A673 (cell line): ENCODE measurements at regions not wholly inside any gene's neighbourhood (a gene's known extent, or its start where the extent isn't known, plus 50 kb on each side); places are given as distances from the start of the nearest gene placed in this dataset.

Experiments
- CTCF ChIP-seq: fragments of 300-800, 200-600 bp; sonication (generic); conservative IDR thresholded peaks from 2 replicates; pipeline ENCODE4 v1.5.1; 2017; ENCODE audit warnings: low read depth, mild to moderate bottlenecking, antibody characterized with exemption, low read length, moderate library complexity, mixed read lengths
- EZH2 ChIP-seq: fragments of 200-600 bp; sonication (generic); IDR thresholded peaks from 2 replicates; pipeline ENCODE4 v1.6.1; 2017; ENCODE audit warnings: borderline replicate concordance, low read depth, mild to moderate bottlenecking, mixed read lengths, antibody characterized with exemption, low read length; ENCODE audit not compliant: poor library complexity, severe bottlenecking

GRCh38 chr6:22112461-22112860, 184.4 kb downstream of the PRL start:
- TF ChIP-seq CTCF (no peak), EZH2 (no peak)
